ENCODE measurements at regions not wholly inside any gene's neighbourhood (a gene's known extent, or its start where the extent isn't known, plus 50 kb on each side); places are given as distances from the start of the nearest gene placed in this dataset.
A peak's percentile ranks its signal among the peaks of the same experiment; 100 is the strongest.
"Not testable (repeated sequence)": the region's sequence is repeated elsewhere in the genome, so short reads cannot be mapped to it uniquely, and the experiment has no call there.

- no peak for DNase-seq (ENCODE audit: low read depth)
Measured at GRCh38 chr13:74289861-74290773, 155.9 kb upstream of the KLF12 start.

GRCh38 chr13:74289107-74289506 is 154.9 kb upstream of the KLF12 start:
- no peak for DNase-seq (ENCODE audit: low read depth)

GRCh38 chr13:74288361-74288911 is 154.2 kb upstream of the KLF12 start:
- DNase-seq (ENCODE audit: low read depth) = no peak

GRCh38 chr13:74287724-74288169 is 153.5 kb upstream of the KLF12 start:
- peak; percentile 12 for DNase-seq (ENCODE audit: low read depth)

- DNase-seq (ENCODE audit: low read depth) = no peak
Measured at GRCh38 chr13:74280795-74281490, 146.7 kb upstream of the KLF12 start.

- no peak for DNase-seq (ENCODE audit: low read depth)
Measured at GRCh38 chr13:74280093-74280794, 146.0 kb upstream of the KLF12 start.

GRCh38 chr13:74278901-74279300 is 144.7 kb upstream of the KLF12 start:
- DNase-seq (ENCODE audit: low read depth) = no peak

GRCh38 chr13:74274916-74275315 is 140.7 kb upstream of the KLF12 start:
- no peak for DNase-seq (ENCODE audit: low read depth)

GRCh38 chr13:74273581-74273980 is 139.4 kb upstream of the KLF12 start:
- DNase-seq (ENCODE audit: low read depth) = no peak

- DNase-seq (ENCODE audit: low read depth) = no peak
Measured at GRCh38 chr13:74272826-74273225, 138.6 kb upstream of the KLF12 start.

GRCh38 chr13:74270018-74270417 is 135.8 kb upstream of the KLF12 start:
- DNase-seq (ENCODE audit: low read depth) = no peak

- DNase-seq (ENCODE audit: low read depth) = no peak
Measured at GRCh38 chr13:74266861-74267260, 132.7 kb upstream of the KLF12 start.

GRCh38 chr13:74266309-74266708 is 132.1 kb upstream of the KLF12 start:
- DNase-seq (ENCODE audit: low read depth) = no peak

GRCh38 chr13:74264333-74264732 is 130.1 kb upstream of the KLF12 start:
- DNase-seq (ENCODE audit: low read depth) = no peak

GRCh38 chr13:74260420-74260819 is 126.2 kb upstream of the KLF12 start:
- not testable (repeated sequence) for DNase-seq (ENCODE audit: low read depth)

GRCh38 chr13:74259641-74260040 is 125.4 kb upstream of the KLF12 start:
- no peak for DNase-seq (ENCODE audit: low read depth)

GRCh38 chr13:74258961-74259360 is 124.8 kb upstream of the KLF12 start:
- no peak for DNase-seq (ENCODE audit: low read depth)

- DNase-seq (ENCODE audit: low read depth) = no peak
Measured at GRCh38 chr13:74256969-74257368, 122.8 kb upstream of the KLF12 start.

GRCh38 chr13:74253161-74253560 is 119.0 kb upstream of the KLF12 start:
- no peak for DNase-seq (ENCODE audit: low read depth)

- no peak for DNase-seq (ENCODE audit: low read depth)
Measured at GRCh38 chr13:74251778-74252519, 117.7 kb upstream of the KLF12 start.

- no peak for DNase-seq (ENCODE audit: low read depth)
Measured at GRCh38 chr13:74250738-74251190, 116.6 kb upstream of the KLF12 start.

Data from CMK (cell line).